SK-N-SH (cell line): ENCODE measurements at regions not wholly inside any gene's neighbourhood (a gene's known extent, or its start where the extent isn't known, plus 50 kb on each side); places are given as distances from the start of the nearest gene placed in this dataset.

ENCODE experiments used
- CTCF ChIA-PET: fragments of 300-600, 350-600 bp; formaldehyde crosslinking; extraction: SDS; loops from one replicate; lab custom pipeline; 2021; lab: Yijun Ruan, JAX
- POLR2A ChIA-PET: fragments of 350-600 bp; sonication (Branson Sonifier 250); formaldehyde crosslinking; extraction: SDS; loops from one replicate; lab custom pipeline; 2020; ENCODE audit warnings: antibody characterized with exemption, inconsistent platforms; lab: Yijun Ruan, JAX
- DNase-seq: peaks from one replicate; pipeline ENCODE4 v3.0.0; 2012
- H2AFZ ChIP-seq: fragments of 200-600 bp; sonication (generic); 2 replicates; pipeline ENCODE4 v1.8.1; 2016; ENCODE audit warnings: antibody characterized with exemption, mild to moderate bottlenecking, low read depth
- H3F3A ChIP-seq: fragments of 200-600 bp; sonication (generic); replicated peaks from 2 replicates; pipeline ENCODE3; 2016; ENCODE audit warnings: antibody characterized with exemption, mild to moderate bottlenecking; ENCODE audit not compliant: insufficient read depth
- H3K27ac ChIP-seq, 2 experiments: fragments of 200-500 bp in 1 of 2; fragments of 200-600 bp in 1 of 2; sonication (Bioruptor generic) in 1 of 2; sonication (generic), shearing (Covaris generic) in 1 of 2; 2 replicates each; pipeline versions ENCODE4 v1.5.1 to v1.6.1; 2014 to 2016; ENCODE audit warnings: low read depth in 2 of 2, inconsistent platforms in 1 of 2, low read length in 1 of 2, mild to moderate bottlenecking in 1 of 2, mixed read lengths in 1 of 2
- H3K27me3 ChIP-seq: fragments of 200-600 bp; sonication (generic), shearing (Covaris generic); 2 replicates; pipeline ENCODE4 v1.6.1; 2016; ENCODE audit warnings: mixed run types; ENCODE audit not compliant: insufficient read depth
- H3K36me3 ChIP-seq, 2 experiments: fragments of 200-500 bp in 1 of 2; fragments of 200-600 bp in 1 of 2; sonication (Bioruptor generic) in 1 of 2; sonication (generic) in 1 of 2; replicated peaks in 1 of 2; 2 replicates each; pipeline versions ENCODE3 to v1.5.1; 2014 to 2016; ENCODE audit warnings: low read length in 1 of 2, mild to moderate bottlenecking in 1 of 2; ENCODE audit not compliant: insufficient read depth in 2 of 2, control insufficient read depth in 1 of 2
- H3K4me1 ChIP-seq, 2 experiments: fragments of 200-500 bp in 1 of 2; fragments of 200-600 bp in 1 of 2; sonication (Bioruptor generic) in 1 of 2; sonication (generic), shearing (Covaris generic) in 1 of 2; 2 replicates each; pipeline versions ENCODE4 v1.5.1 to v1.6.1; 2014 to 2016; ENCODE audit warnings: low read depth in 1 of 2, low read length in 1 of 2, mixed run types in 1 of 2; ENCODE audit not compliant: insufficient read depth in 2 of 2, control insufficient read depth in 1 of 2
- H3K4me2 ChIP-seq: fragments of 200-600 bp; sonication (generic), shearing (Covaris generic); 2 replicates; pipeline ENCODE4 v1.6.1; 2017; ENCODE audit warnings: mixed run types
- H3K4me3 ChIP-seq, 2 experiments: fragments of 200-500 bp in 1 of 2; fragments of 200-600 bp in 1 of 2; sonication (Bioruptor generic) in 1 of 2; sonication (generic), shearing (Covaris generic) in 1 of 2; 2 replicates each; pipeline versions ENCODE4 v1.5.1 to v1.8.1; 2014 to 2016; ENCODE audit warnings: low read depth in 2 of 2, inconsistent platforms in 1 of 2, low read length in 1 of 2, mild to moderate bottlenecking in 1 of 2, mixed read lengths in 1 of 2, moderate library complexity in 1 of 2
- H3K79me2 ChIP-seq: fragments of 200-600 bp; sonication (generic); 2 replicates; pipeline ENCODE4 v1.8.1; 2017; ENCODE audit warnings: mild to moderate bottlenecking; ENCODE audit not compliant: insufficient read depth
- H3K9ac ChIP-seq: fragments of 200-600 bp; sonication (generic); 2 replicates; pipeline ENCODE4 v1.6.1; 2017; ENCODE audit warnings: mixed run types
- H3K9me2 ChIP-seq: fragments of 200-600 bp; sonication (generic); 2 replicates; pipeline ENCODE4 v1.6.1; 2017; ENCODE audit warnings: mixed run types
- H3K9me3 ChIP-seq: fragments of 200-600 bp; sonication (generic); 2 replicates; pipeline ENCODE4 v1.6.1; 2017; ENCODE audit warnings: mixed run types, mild to moderate bottlenecking, moderate library complexity
- H4K20me1 ChIP-seq: fragments of 200-600 bp; sonication (generic); 2 replicates; pipeline ENCODE4 v1.6.1; 2017; ENCODE audit warnings: mild to moderate bottlenecking, mixed run types; ENCODE audit not compliant: insufficient read depth
- CTCF ChIP-seq: fragments of 200-600 bp; sonication (generic); IDR thresholded peaks from 2 replicates; pipeline ENCODE4 v1.6.1; 2017; ENCODE audit warnings: antibody characterized with exemption, mild to moderate bottlenecking, moderate library complexity
- EP300 ChIP-seq, 2 experiments: IDR thresholded peaks; 2 replicates each; pipeline versions ENCODE4 v1.4.0 to v1.6.1; 2012; ENCODE audit warnings: borderline replicate concordance in 1 of 2, low read depth in 1 of 2, low read length in 1 of 2
- FOXJ3 ChIP-seq: sonication (generic); formaldehyde crosslinking; IDR thresholded peaks from 2 replicates; pipeline ENCODE4 v1.5.1; 2020; ENCODE audit warnings: mild to moderate bottlenecking, missing genetic modification reagents
- FOXM1 ChIP-seq: IDR thresholded peaks from 2 replicates; pipeline ENCODE4 v1.4.0; 2012; ENCODE audit warnings: low read depth, mild to moderate bottlenecking
- GABPA ChIP-seq: IDR thresholded peaks from 2 replicates; pipeline ENCODE4 v1.4.0; 2012; ENCODE audit warnings: low read depth, mild to moderate bottlenecking
- GATA2 ChIP-seq: sonication (generic); formaldehyde crosslinking; IDR thresholded peaks from 2 replicates; pipeline ENCODE4 v1.5.0; 2020; ENCODE audit warnings: mild to moderate bottlenecking, missing genetic modification reagents
- MAX ChIP-seq: IDR thresholded peaks from 2 replicates; pipeline ENCODE4 v1.4.0; 2012; ENCODE audit warnings: low read depth
- MXI1 ChIP-seq: IDR thresholded peaks from 2 replicates; pipeline ENCODE4 v1.6.1; 2012; ENCODE audit warnings: mild to moderate bottlenecking, low read depth, low read length, improper control_type of control experiment
- NRF1 ChIP-seq: IDR thresholded peaks from 2 replicates; pipeline ENCODE4 v1.6.1; 2012; ENCODE audit warnings: low read depth, mild to moderate bottlenecking, low read length
- PBX3 ChIP-seq: IDR thresholded peaks from 2 replicates; pipeline ENCODE4; 2012
- POLR2AphosphoS5 ChIP-seq: IDR thresholded peaks from 2 replicates; pipeline ENCODE4 v1.6.1; 2012; ENCODE audit warnings: low read depth, low read length
- RAD21 ChIP-seq: IDR thresholded peaks from 2 replicates; pipeline ENCODE4 v1.6.1; 2012; ENCODE audit warnings: mild to moderate bottlenecking, low read length
- RCOR1 ChIP-seq: fragments of 150-350 bp; IDR thresholded peaks from 2 replicates; pipeline ENCODE4 v1.6.1; 2017; ENCODE audit warnings: antibody characterized with exemption, low read length
- REST ChIP-seq: IDR thresholded peaks from 2 replicates; pipeline ENCODE4 v1.6.1; 2012; ENCODE audit warnings: mild to moderate bottlenecking, low read depth, low read length, moderate library complexity
- TEAD4 ChIP-seq: IDR thresholded peaks from 2 replicates; pipeline ENCODE4 v1.4.0; 2012; ENCODE audit warnings: mild to moderate bottlenecking, borderline replicate concordance; ENCODE audit not compliant: insufficient read depth
- USF1 ChIP-seq: IDR thresholded peaks from 2 replicates; pipeline ENCODE4 v1.4.0; 2012; ENCODE audit warnings: low read depth, borderline replicate concordance
- USF2 ChIP-seq: fragments of 150-350 bp; IDR thresholded peaks from 2 replicates; pipeline ENCODE4 v1.6.1; 2017; ENCODE audit warnings: antibody characterized with exemption, low read length, low read depth, borderline replicate concordance
- ZBTB33 ChIP-seq: IDR thresholded peaks from 2 replicates; pipeline ENCODE4 v1.4.0; 2012; ENCODE audit warnings: low read depth, borderline replicate concordance
- WGBS: methylation state at CpG from one replicate; pipeline ENCODE4 v1.1.6; 2017; ENCODE audit warnings: low lambda C conversion rate; 5-methylcytosine and 5-hydroxymethylcytosine counted together

GRCh38 chr13:103410002-103410401 lies 343.8 kb upstream of the SLC10A2 start:
- Histone ChIP-seq H3K4me2 (no peak overlapping the region), H4K20me1 (no peaks in the 10 kb centered on the region), H2AFZ (no peak overlapping the region), H3K36me3 (no peaks in the 10 kb centered on the region), H3K79me2 (no peaks in the 10 kb centered on the region), H3K9me2 (no peaks in the 10 kb centered on the region), H3K4me1 (no peaks in the 10 kb centered on the region), H3K27ac (no peak overlapping the region), H3K27me3 (no peaks in the 10 kb centered on the region), H3K9ac (no peak overlapping the region), H3K9me3 (peaks cover under 1% of the 10 kb centered on the region; the same call in 1 of the 2 replicates), H3K4me3 (no peak overlapping the region), H3F3A (no peaks in the 10 kb centered on the region)
- ChIA-PET CTCF (interaction anchor here (0.7 kb wide), 1 partner anchor 25 kb away, joined by 3 read pairs; no protein-coding TSS in a partner anchor), POLR2A (no interaction called here)
- TF ChIP-seq MAX (no peak), USF1 (no peak), EP300 (IDR thresholded peaks at IDR 0.05; ENCODE audit: borderline replicate concordance in 1 of 2, low read depth in 1 of 2, low read length in 1 of 2) (no peak), ZBTB33 (no peak)
- WGBS = 23% methylated on average over 4 of the region's 4 CpGs
- no peak for DNase-seq

- H4K20me1 ChIP-seq = no peaks in the 10 kb centered on the region
- H3K79me2 ChIP-seq = no peaks in the 10 kb centered on the region
- no peak for DNase-seq
- no peak overlapping the region for H2AFZ ChIP-seq
- H3K4me3 ChIP-seq = no peak overlapping the region
- H3K4me1 ChIP-seq = no peaks in the 10 kb centered on the region
- ChIA-PET POLR2A (no interaction called here), CTCF (no interaction called here)
- 42% methylated on average over 5 of the region's 5 CpGs for WGBS
- no peaks in the 10 kb centered on the region for H3K36me3 ChIP-seq
- no peaks in the 10 kb centered on the region for H3K9me3 ChIP-seq
- H3F3A ChIP-seq = no peaks in the 10 kb centered on the region
- H3K27ac ChIP-seq = no peak overlapping the region
- H3K9ac ChIP-seq = no peak overlapping the region
- no peaks in the 10 kb centered on the region for H3K9me2 ChIP-seq
- no peak overlapping the region for H3K4me2 ChIP-seq
- no peaks in the 10 kb centered on the region for H3K27me3 ChIP-seq
- TF ChIP-seq GATA2 (no peak), USF2 (no peak), FOXJ3 (CRISPR knock-in tag) (no peak), NRF1 (no peak), PBX3 (no peak), TEAD4 (no peak), GABPA (no peak), RAD21 (no peak), MXI1 (no peak), REST (no peak), POLR2AphosphoS5 (no peak), RCOR1 (no peak), CTCF (no peak), FOXM1 (no peak)
Observed at GRCh38 chr13:103406967-103407366, 340.8 kb upstream of the SLC10A2 start.
